Kasumi-1 (cell line): ENCODE measurements at regions not wholly inside any gene's neighbourhood (a gene's known extent, or its start where the extent isn't known, plus 50 kb on each side); places are given as distances from the start of the nearest gene placed in this dataset.
"Not testable (repeated sequence)": the region's sequence is repeated elsewhere in the genome, so short reads cannot be mapped to it uniquely, and the experiment has no call there.

Experiments used
- DNase-seq, 2 experiments: peaks; one replicate each; lab custom pipeline; 2025; lab: John Stamatoyannopoulos, UW

- DNase-seq = no peak
Measured at GRCh38 chr18:43341014-43341413, 63.7 kb upstream of the SYT4 start.

GRCh38 chr18:43350176-43350575 is 72.9 kb upstream of the SYT4 start:
- DNase-seq = no peak

GRCh38 chr18:43364535-43364934 is 87.2 kb upstream of the SYT4 start:
- no peak for DNase-seq

- no peak for DNase-seq
Measured at GRCh38 chr18:43367895-43368294, 90.6 kb upstream of the SYT4 start.

GRCh38 chr18:43369311-43369710 is 92.0 kb upstream of the SYT4 start:
- DNase-seq = not testable (repeated sequence)

GRCh38 chr18:43372773-43373172 is 95.5 kb upstream of the SYT4 start:
- no peak for DNase-seq

GRCh38 chr18:43380104-43380672 is 102.9 kb upstream of the SYT4 start:
- DNase-seq = no peak

GRCh38 chr18:43382641-43383403 is 105.5 kb upstream of the SYT4 start:
- no peak for DNase-seq

- DNase-seq = no peak
Measured at GRCh38 chr18:43389163-43389562, 111.9 kb upstream of the SYT4 start.

- DNase-seq = no peak
Measured at GRCh38 chr18:43392168-43392567, 114.9 kb upstream of the SYT4 start.

GRCh38 chr18:43393174-43393573 is 115.9 kb upstream of the SYT4 start:
- DNase-seq = no peak

GRCh38 chr18:43396266-43396665 is 119.0 kb upstream of the SYT4 start:
- DNase-seq = peak; percentile 30 to 55

- DNase-seq = no peak
Measured at GRCh38 chr18:43398601-43399000, 121.3 kb upstream of the SYT4 start.

- peak; percentile 52 to 63 for DNase-seq
Measured at GRCh38 chr18:43405097-43405496, 127.8 kb upstream of the SYT4 start.

- no peak for DNase-seq
Measured at GRCh38 chr18:43414006-43414405, 136.7 kb upstream of the SYT4 start.

- no peak for DNase-seq
Measured at GRCh38 chr18:43420091-43420490, 142.8 kb upstream of the SYT4 start.

GRCh38 chr18:43420950-43421349 is 143.7 kb upstream of the SYT4 start:
- DNase-seq = peak in 1 of 2 experiments; percentile 14

- peak in 1 of 2 experiments; percentile 11 for DNase-seq
Measured at GRCh38 chr18:43422518-43422917, 145.2 kb upstream of the SYT4 start.

GRCh38 chr18:43435851-43436250 is 158.6 kb upstream of the SYT4 start:
- no peak for DNase-seq

GRCh38 chr18:43442131-43442530 is 164.8 kb upstream of the SYT4 start:
- DNase-seq = no peak

- DNase-seq = no peak
Measured at GRCh38 chr18:43442571-43442970, 165.3 kb upstream of the SYT4 start.

GRCh38 chr18:43465483-43465882 is 188.2 kb upstream of the SYT4 start:
- no peak for DNase-seq

- DNase-seq = no peak
Measured at GRCh38 chr18:43471873-43472272, 194.6 kb upstream of the SYT4 start.

- no peak for DNase-seq
Measured at GRCh38 chr18:43481069-43481468, 203.8 kb upstream of the SYT4 start.
